Prostate gland (tissue), 2 donors: ENCODE measurements at regions not wholly inside any gene's neighbourhood (a gene's known extent, or its start where the extent isn't known, plus 50 kb on each side); places are given as distances from the start of the nearest gene placed in this dataset.

Experiments used
- DNase-seq: peaks from one replicate; pipeline ENCODE4 v3.0.0-alpha.2; 2019; ENCODE audit warnings: low spot score
- H3K27ac ChIP-seq, 2 donors: fragments of 200-600 bp; sonication (generic); 2 replicates each; pipeline ENCODE4 v1.5.1; 2017 to 2019
- H3K27me3 ChIP-seq: fragments of 200-600 bp; sonication (generic); replicated peaks from 2 replicates; pipeline ENCODE4 v1.5.1; 2019; ENCODE audit not compliant: insufficient read depth
- H3K36me3 ChIP-seq, 2 donors: fragments of 200-600 bp; sonication (generic); 1 replicate in 1 of 2; 2 replicates in 1 of 2; pipeline versions ENCODE4 v1.5.1 to v1.8.1; 2017 to 2019
- H3K4me1 ChIP-seq: fragments of 200-600 bp; sonication (generic); replicated peaks from 2 replicates; pipeline ENCODE4 v1.5.1; 2019
- H3K4me3 ChIP-seq, 2 donors: fragments of 200-600 bp; sonication (generic); 2 replicates each; pipeline ENCODE4 v1.5.1; 2017 to 2019
- H3K9me3 ChIP-seq: fragments of 200-600 bp; sonication (generic); 2 replicates; pipeline ENCODE4 v1.5.1; 2017
- POLR2A ChIP-seq: fragments of 450-650 bp; IDR thresholded peaks from one replicate; pipeline ENCODE4 v1.6.1; 2016; ENCODE audit warnings: antibody characterized with exemption, mild to moderate bottlenecking
- POLR2AphosphoS5 ChIP-seq: sonication (generic); formaldehyde crosslinking; IDR thresholded peaks from one replicate; pipeline ENCODE4 v1.6.1; 2017; ENCODE audit warnings: antibody characterized with exemption
- WGBS: methylation state at CpG from one replicate; pipeline ENCODE4 v1.1.5; 2018; 5-methylcytosine and 5-hydroxymethylcytosine counted together
- intact Hi-C: fragments of 100-400 bp; cut with DNase I; formaldehyde crosslinking; loops from one replicate; pipeline ENCODE4 v1.14.2; 2022
- TF ChIP-seq, protein P1 (sequence below), 4 experiments: fragments of 200-600 bp in 2 of 4; fragments of 450-650 bp in 2 of 4; sonication (generic) in 2 of 4; IDR thresholded peaks; 1 replicate in 3 of 4; 2 replicates in 1 of 4; pipeline ENCODE4 v1.5.1; 2016 to 2019; ENCODE audit warnings: antibody characterized with exemption in 4 of 4, mild to moderate bottlenecking in 2 of 4, moderate library complexity in 2 of 4

GRCh38 chr2:6254441-6254840 is 562.3 kb downstream of the SOX11 start:
- H3K4me1 ChIP-seq, result no peaks in the 10 kb centered on the region
- DNase-seq, result no peak
- H3K27me3 ChIP-seq, result no peaks in the 10 kb centered on the region
- intact Hi-C loops, result no loop called here
- H3K27ac ChIP-seq, result no peak overlapping the region
- no peak overlapping the region for H3K4me3 ChIP-seq
- no peaks in the 10 kb centered on the region for H3K9me3 ChIP-seq
- H3K36me3 ChIP-seq, result no peaks in the 10 kb centered on the region
- WGBS, result 8% methylated on average over 2 of the region's 2 CpGs
- TF ChIP-seq POLR2A (no peak), POLR2AphosphoS5 (no peak)
- TF ChIP-seq, protein P1, sequence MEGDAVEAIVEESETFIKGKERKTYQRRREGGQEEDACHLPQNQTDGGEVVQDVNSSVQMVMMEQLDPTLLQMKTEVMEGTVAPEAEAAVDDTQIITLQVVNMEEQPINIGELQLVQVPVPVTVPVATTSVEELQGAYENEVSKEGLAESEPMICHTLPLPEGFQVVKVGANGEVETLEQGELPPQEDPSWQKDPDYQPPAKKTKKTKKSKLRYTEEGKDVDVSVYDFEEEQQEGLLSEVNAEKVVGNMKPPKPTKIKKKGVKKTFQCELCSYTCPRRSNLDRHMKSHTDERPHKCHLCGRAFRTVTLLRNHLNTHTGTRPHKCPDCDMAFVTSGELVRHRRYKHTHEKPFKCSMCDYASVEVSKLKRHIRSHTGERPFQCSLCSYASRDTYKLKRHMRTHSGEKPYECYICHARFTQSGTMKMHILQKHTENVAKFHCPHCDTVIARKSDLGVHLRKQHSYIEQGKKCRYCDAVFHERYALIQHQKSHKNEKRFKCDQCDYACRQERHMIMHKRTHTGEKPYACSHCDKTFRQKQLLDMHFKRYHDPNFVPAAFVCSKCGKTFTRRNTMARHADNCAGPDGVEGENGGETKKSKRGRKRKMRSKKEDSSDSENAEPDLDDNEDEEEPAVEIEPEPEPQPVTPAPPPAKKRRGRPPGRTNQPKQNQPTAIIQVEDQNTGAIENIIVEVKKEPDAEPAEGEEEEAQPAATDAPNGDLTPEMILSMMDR (IDR thresholded peaks at IDR 0.05), result no peak

- no peak overlapping the region for H3K27ac ChIP-seq
- no peaks in the 10 kb centered on the region for H3K9me3 ChIP-seq
- H3K4me1 ChIP-seq, result no peaks in the 10 kb centered on the region
- TF ChIP-seq POLR2AphosphoS5, result no peak
- TF ChIP-seq POLR2A, result no peak
- TF ChIP-seq, protein P1 (IDR thresholded peaks at IDR 0.05), result no peak
- no peaks in the 10 kb centered on the region for H3K36me3 ChIP-seq
- H3K4me3 ChIP-seq, result no peak overlapping the region
- H3K27me3 ChIP-seq, result no peaks in the 10 kb centered on the region
- WGBS, result 89% methylated on average over 3 of the region's 3 CpGs
- intact Hi-C loops, result no loop called here
- DNase-seq, result no peak
These were observed 572.0 kb downstream of the SOX11 start for GRCh38 chr2:6264198-6264597.

- Histone ChIP-seq H3K36me3 (no peaks in the 10 kb centered on the region), H3K4me3 (no peak overlapping the region), H3K27ac (no peak overlapping the region), H3K9me3 (no peaks in the 10 kb centered on the region), H3K27me3 (no peaks in the 10 kb centered on the region), H3K4me1 (no peaks in the 10 kb centered on the region)
- intact Hi-C loops, result no loop called here
- DNase-seq, result no peak
- TF ChIP-seq POLR2AphosphoS5 (no peak), POLR2A (no peak)
- TF ChIP-seq, protein P1 (IDR thresholded peaks at IDR 0.05), result no peak
- WGBS, result 97% methylated on average over 5 of the region's 5 CpGs
These were observed 584.2 kb downstream of the CMPK2 start for GRCh38 chr2:6281524-6281923.

DNA sequence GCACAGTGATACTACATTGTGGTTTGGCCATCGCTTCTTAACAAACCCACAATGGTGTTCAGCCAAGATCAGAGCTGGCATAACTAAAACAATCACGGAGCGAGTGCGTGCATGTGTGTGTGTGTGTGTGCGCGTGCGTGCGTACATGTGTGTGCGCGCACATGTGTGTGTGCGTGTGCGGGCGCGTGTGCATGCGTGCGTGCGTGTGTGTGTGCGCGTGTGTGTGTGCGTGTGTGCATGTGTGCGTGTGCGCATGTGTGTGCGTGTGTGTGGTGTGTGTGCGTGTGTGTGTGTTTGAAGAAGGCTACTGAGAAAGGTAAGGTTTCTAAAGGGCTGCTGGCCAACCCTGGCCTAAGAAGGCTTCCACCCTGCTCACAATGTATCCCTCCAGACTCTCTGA is 582.4 kb downstream of the CMPK2 start:
- Histone ChIP-seq H3K36me3 (no peaks in the 10 kb centered on the region), H3K4me3 (no peak overlapping the region), H3K27me3 (no peaks in the 10 kb centered on the region), H3K27ac (no peak overlapping the region), H3K9me3 (no peaks in the 10 kb centered on the region), H3K4me1 (no peaks in the 10 kb centered on the region)
- TF ChIP-seq, protein P1 (IDR thresholded peaks at IDR 0.05), result no peak
- intact Hi-C loops, result no loop called here
- WGBS, result 79% methylated on average over 24 of the region's 24 CpGs
- DNase-seq, result no peak

DNA sequence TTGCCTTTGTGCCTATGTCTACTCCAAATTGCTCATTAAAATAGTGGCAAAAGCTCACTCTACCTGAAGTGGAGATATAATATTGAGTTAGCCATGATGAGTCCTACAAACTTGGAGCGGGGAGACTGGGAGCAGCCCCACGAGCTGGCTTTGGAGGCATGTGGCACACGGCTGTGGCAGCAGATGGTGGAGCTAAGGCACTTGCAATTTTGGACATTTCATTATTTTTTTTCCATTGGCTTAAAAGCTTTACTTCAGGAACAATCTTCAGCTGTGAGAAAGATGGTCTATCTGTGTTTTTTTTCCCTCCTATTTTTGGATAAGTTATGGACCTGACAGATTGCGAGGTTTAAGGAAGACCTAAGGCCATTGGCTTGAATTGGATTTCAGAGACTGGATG is 578.3 kb downstream of the CMPK2 start:
- H3K27me3 ChIP-seq, result no peaks in the 10 kb centered on the region
- H3K27ac ChIP-seq, result no peak overlapping the region
- intact Hi-C loops, result no loop called here
- H3K4me1 ChIP-seq, result no peaks in the 10 kb centered on the region
- TF ChIP-seq, protein P1 (IDR thresholded peaks at IDR 0.05), result no peak
- TF ChIP-seq POLR2A (no peak), POLR2AphosphoS5 (no peak)
- no peak overlapping the region for H3K4me3 ChIP-seq
- no peak for DNase-seq
- WGBS, result 91% methylated on average over 4 of the region's 4 CpGs
- no peaks in the 10 kb centered on the region for H3K36me3 ChIP-seq
- no peaks in the 10 kb centered on the region for H3K9me3 ChIP-seq
